Choroid plexus epithelial cell (primary cell): ENCODE measurements at regions not wholly inside any gene's neighbourhood (a gene's known extent, or its start where the extent isn't known, plus 50 kb on each side); places are given as distances from the start of the nearest gene placed in this dataset.

ENCODE experiments used
- DNase-seq: peaks from one replicate; pipeline ENCODE4 v3.0.0-alpha.2; 2010; ENCODE audit warnings: low read depth
- H3K4me3 ChIP-seq: 2 replicates; pipeline ENCODE4 v1.5.1; 2011; ENCODE audit warnings: low read depth, mild to moderate bottlenecking, control low read depth, low read length, moderate library complexity
- TF ChIP-seq, protein P1 (sequence below): conservative IDR thresholded peaks from 2 replicates; pipeline ENCODE4 v1.5.1; 2011; ENCODE audit warnings: low read depth, mild to moderate bottlenecking, control low read depth, inconsistent platforms, low read length, moderate library complexity

- TF ChIP-seq, protein P1, sequence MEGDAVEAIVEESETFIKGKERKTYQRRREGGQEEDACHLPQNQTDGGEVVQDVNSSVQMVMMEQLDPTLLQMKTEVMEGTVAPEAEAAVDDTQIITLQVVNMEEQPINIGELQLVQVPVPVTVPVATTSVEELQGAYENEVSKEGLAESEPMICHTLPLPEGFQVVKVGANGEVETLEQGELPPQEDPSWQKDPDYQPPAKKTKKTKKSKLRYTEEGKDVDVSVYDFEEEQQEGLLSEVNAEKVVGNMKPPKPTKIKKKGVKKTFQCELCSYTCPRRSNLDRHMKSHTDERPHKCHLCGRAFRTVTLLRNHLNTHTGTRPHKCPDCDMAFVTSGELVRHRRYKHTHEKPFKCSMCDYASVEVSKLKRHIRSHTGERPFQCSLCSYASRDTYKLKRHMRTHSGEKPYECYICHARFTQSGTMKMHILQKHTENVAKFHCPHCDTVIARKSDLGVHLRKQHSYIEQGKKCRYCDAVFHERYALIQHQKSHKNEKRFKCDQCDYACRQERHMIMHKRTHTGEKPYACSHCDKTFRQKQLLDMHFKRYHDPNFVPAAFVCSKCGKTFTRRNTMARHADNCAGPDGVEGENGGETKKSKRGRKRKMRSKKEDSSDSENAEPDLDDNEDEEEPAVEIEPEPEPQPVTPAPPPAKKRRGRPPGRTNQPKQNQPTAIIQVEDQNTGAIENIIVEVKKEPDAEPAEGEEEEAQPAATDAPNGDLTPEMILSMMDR: no peak
- DNase-seq: no peak
- no peak overlapping the region for H3K4me3 ChIP-seq
These were observed 400.5 kb downstream of the PRDM2 start for GRCh38 chr1:14100444-14100843.

- DNase-seq: no peak
- TF ChIP-seq, protein P1: no peak
- H3K4me3 ChIP-seq: no peak overlapping the region
These were observed 400.9 kb downstream of the PRDM2 start for GRCh38 chr1:14100919-14101318.

GRCh38 chr1:14102180-14102579 lies 402.2 kb downstream of the PRDM2 start:
- no peak overlapping the region for H3K4me3 ChIP-seq
- TF ChIP-seq, protein P1: no peak
- DNase-seq: no peak

- no peak overlapping the region for H3K4me3 ChIP-seq
- TF ChIP-seq, protein P1: no peak
- no peak for DNase-seq
These were observed 404.0 kb downstream of the PRDM2 start for GRCh38 chr1:14103878-14104430.

DNA sequence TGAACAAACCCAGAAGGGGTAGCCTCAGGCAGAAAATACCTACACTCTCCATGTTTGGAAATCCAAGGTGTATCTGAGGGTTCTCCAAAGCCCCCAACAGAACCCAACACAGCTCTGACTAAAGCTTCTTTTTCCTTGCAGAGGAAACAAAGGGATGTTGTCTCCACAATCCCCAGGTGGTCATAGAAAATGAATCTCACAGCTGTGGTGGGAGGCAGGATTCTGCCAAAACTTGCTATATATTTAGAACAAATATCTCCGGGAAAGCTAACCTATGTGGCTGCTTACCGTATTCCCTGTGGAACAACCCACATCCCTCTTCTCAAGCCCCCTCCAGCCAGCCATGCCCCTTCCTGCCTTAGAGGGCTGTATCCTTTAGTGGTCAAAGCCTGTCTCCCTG lies 406.1 kb downstream of the PRDM2 start:
- TF ChIP-seq, protein P1: no peak
- DNase-seq: no peak
- H3K4me3 ChIP-seq: no peak overlapping the region

DNA sequence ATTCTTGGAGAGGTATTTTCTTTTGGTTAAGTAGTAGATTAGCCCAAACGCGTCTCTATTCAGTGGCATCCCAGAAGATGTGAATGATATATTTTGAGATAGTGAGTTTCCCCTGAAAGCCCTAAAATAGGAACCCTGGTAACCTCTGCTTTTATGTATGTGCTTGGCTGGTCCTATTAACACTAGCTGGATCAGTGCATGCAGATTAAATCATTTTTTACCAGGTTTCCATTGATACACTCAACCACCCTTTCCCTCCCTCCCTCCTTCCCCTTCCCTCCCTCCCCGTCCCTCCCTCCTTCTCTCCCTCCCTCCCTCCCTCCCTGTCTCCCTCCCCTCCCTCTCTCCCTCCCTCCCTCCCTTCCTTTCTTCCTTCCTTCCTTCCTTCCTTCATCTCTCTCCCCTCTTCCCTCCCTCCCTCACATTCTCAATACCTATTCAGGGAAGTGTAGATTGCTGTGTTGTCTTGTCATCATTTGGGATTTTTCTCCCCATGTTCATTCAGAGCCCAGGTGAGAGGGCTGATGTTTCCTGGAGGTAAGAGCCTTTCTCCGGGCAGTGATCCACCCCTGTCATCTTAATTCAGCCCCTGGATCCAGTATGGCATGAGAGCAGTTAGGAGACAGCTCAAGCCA lies 406.8 kb downstream of the PRDM2 start:
- DNase-seq: no peak
- TF ChIP-seq, protein P1: no peak
- H3K4me3 ChIP-seq: no peak overlapping the region
